SK-N-SH (cell line): ENCODE measurements at regions not wholly inside any gene's neighbourhood (a gene's known extent, or its start where the extent isn't known, plus 50 kb on each side); places are given as distances from the start of the nearest gene placed in this dataset.

Experiments used
- CTCF ChIP-seq: fragments of 200-600 bp; sonication (generic); IDR thresholded peaks from 2 replicates; pipeline ENCODE4 v1.6.1; 2017; ENCODE audit warnings: antibody characterized with exemption, mild to moderate bottlenecking, moderate library complexity
- EP300 ChIP-seq, 2 experiments: IDR thresholded peaks; 2 replicates each; pipeline versions ENCODE4 v1.4.0 to v1.6.1; 2012; ENCODE audit warnings: borderline replicate concordance in 1 of 2, low read depth in 1 of 2, low read length in 1 of 2
- FOXJ3 ChIP-seq: sonication (generic); formaldehyde crosslinking; IDR thresholded peaks from 2 replicates; pipeline ENCODE4 v1.5.1; 2020; ENCODE audit warnings: mild to moderate bottlenecking, missing genetic modification reagents
- POLR2AphosphoS5 ChIP-seq: IDR thresholded peaks from 2 replicates; pipeline ENCODE4 v1.6.1; 2012; ENCODE audit warnings: low read depth, low read length
- REST ChIP-seq: IDR thresholded peaks from 2 replicates; pipeline ENCODE4 v1.6.1; 2012; ENCODE audit warnings: mild to moderate bottlenecking, low read depth, low read length, moderate library complexity
- SIN3A ChIP-seq: IDR thresholded peaks from 2 replicates; pipeline ENCODE4 v1.6.1; 2012; ENCODE audit warnings: low read depth, mild to moderate bottlenecking, low read length, moderate library complexity, borderline replicate concordance
- TF ChIP-seq, protein P1 (sequence below): IDR thresholded peaks from 2 replicates; pipeline ENCODE4; 2012

GRCh38 chr6:168196881-168197635, 118.0 kb upstream of the FRMD1 start:
- TF ChIP-seq POLR2AphosphoS5 (no peak), CTCF (no peak), EP300 (IDR thresholded peaks at IDR 0.05; ENCODE audit: borderline replicate concordance in 1 of 2, low read depth in 1 of 2, low read length in 1 of 2) (no peak), FOXJ3 (CRISPR knock-in tag) (no peak), REST (no peak), SIN3A (no peak)
- TF ChIP-seq, protein P1, sequence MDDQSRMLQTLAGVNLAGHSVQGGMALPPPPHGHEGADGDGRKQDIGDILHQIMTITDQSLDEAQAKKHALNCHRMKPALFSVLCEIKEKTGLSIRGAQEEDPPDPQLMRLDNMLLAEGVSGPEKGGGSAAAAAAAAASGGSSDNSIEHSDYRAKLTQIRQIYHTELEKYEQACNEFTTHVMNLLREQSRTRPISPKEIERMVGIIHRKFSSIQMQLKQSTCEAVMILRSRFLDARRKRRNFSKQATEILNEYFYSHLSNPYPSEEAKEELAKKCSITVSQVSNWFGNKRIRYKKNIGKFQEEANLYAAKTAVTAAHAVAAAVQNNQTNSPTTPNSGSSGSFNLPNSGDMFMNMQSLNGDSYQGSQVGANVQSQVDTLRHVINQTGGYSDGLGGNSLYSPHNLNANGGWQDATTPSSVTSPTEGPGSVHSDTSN, result no peak
